IMR-90 (cell line): ENCODE measurements at regions not wholly inside any gene's neighbourhood (a gene's known extent, or its start where the extent isn't known, plus 50 kb on each side); places are given as distances from the start of the nearest gene placed in this dataset.

Experiments
- ATAC-seq: fragments of 200-7000 bp; cut with Tn5 transposase; 2 replicates; pipeline ENCODE4 v1.9.1; 2020; ENCODE audit warnings: low read depth, mild to moderate bottlenecking, moderate library complexity
- BruUV-seq: library from RNA; stranded (reverse); fragments of 400-500 nt; replicated peaks from 2 replicates; lab custom pipeline; 2021; lab: Mats Ljungman, UMichigan
- CTCF ChIA-PET: fragments of 300-600 bp; formaldehyde crosslinking; extraction: SDS; loops from one replicate; lab custom pipeline; 2021; ENCODE audit warnings: antibody characterized with exemption; lab: Yijun Ruan, JAX
- POLR2A ChIA-PET: fragments of 300-600 bp; sonication (Branson Sonifier 250); formaldehyde crosslinking; loops from one replicate; lab custom pipeline; 2022; ENCODE audit warnings: antibody characterized with exemption; ENCODE audit not compliant: unreplicated experiment; lab: Charles Lee
- DNase-seq: peaks from one replicate; pipeline ENCODE4 v3.0.0; 2013
- H2AFZ ChIP-seq: replicated peaks from 2 replicates; pipeline ENCODE3; 2013; ENCODE audit warnings: low read length, mild to moderate bottlenecking; ENCODE audit not compliant: poor library complexity
- H2AK5ac ChIP-seq: 2 replicates; pipeline ENCODE4 v1.6.1; 2013; ENCODE audit warnings: low read depth, low read length, inconsistent platforms
- H2AK9ac ChIP-seq: replicated peaks from 2 replicates; pipeline ENCODE3; 2013; ENCODE audit warnings: mild to moderate bottlenecking, low read depth, low read length, moderate library complexity; ENCODE audit not compliant: poor library complexity
- H2BK120ac ChIP-seq: 2 replicates; pipeline ENCODE4 v1.6.1; 2013; ENCODE audit warnings: low read depth, low read length, inconsistent platforms
- H2BK15ac ChIP-seq: 3 replicates; pipeline ENCODE4 v1.6.1; 2013; ENCODE audit warnings: low read depth, low read length, inconsistent platforms
- H2BK20ac ChIP-seq: 2 replicates; pipeline ENCODE4 v1.6.1; 2013; ENCODE audit warnings: low read depth, mild to moderate bottlenecking, inconsistent platforms, low read length, moderate library complexity
- H2BK5ac ChIP-seq: 2 replicates; pipeline ENCODE4 v1.6.1; 2013; ENCODE audit warnings: mild to moderate bottlenecking, low read depth, low read length, inconsistent platforms; ENCODE audit not compliant: poor library complexity, severe bottlenecking
- H3K14ac ChIP-seq: replicated peaks from 2 replicates; pipeline ENCODE4 v1.6.1; 2013; ENCODE audit warnings: low read depth, low read length, inconsistent platforms
- H3K18ac ChIP-seq: 2 replicates; pipeline ENCODE4 v1.6.1; 2013; ENCODE audit warnings: low read depth, low read length, control low read depth
- H3K23ac ChIP-seq: 2 replicates; pipeline ENCODE4 v1.6.1; 2013; ENCODE audit warnings: low read depth, low read length, inconsistent platforms
- H3K27ac ChIP-seq: 2 replicates; pipeline ENCODE4 v1.5.1; 2013; ENCODE audit warnings: mild to moderate bottlenecking, control low read depth, low read length; ENCODE audit not compliant: insufficient read depth
- H3K27me3 ChIP-seq: 2 replicates; pipeline ENCODE4 v1.6.1; 2013; ENCODE audit warnings: low read length; ENCODE audit not compliant: control insufficient read depth, insufficient read depth
- H3K36me3 ChIP-seq: 2 replicates; pipeline ENCODE4 v1.6.1; 2013; ENCODE audit warnings: low read length, mixed read lengths; ENCODE audit not compliant: control insufficient read depth, insufficient read depth
- H3K4ac ChIP-seq: 2 replicates; pipeline ENCODE4 v1.6.1; 2013; ENCODE audit warnings: low read depth, low read length, inconsistent platforms
- H3K4me1 ChIP-seq: 2 replicates; pipeline ENCODE4 v1.6.1; 2013; ENCODE audit warnings: low read length, mixed read lengths; ENCODE audit not compliant: control insufficient read depth, insufficient read depth
- H3K4me2 ChIP-seq: 2 replicates; pipeline ENCODE4 v1.6.1; 2013; ENCODE audit warnings: low read depth, mild to moderate bottlenecking, control low read depth, low read length, moderate library complexity
- H3K4me3 ChIP-seq: 2 replicates; pipeline ENCODE4 v1.5.1; 2013; ENCODE audit warnings: low read depth, mild to moderate bottlenecking, control low read depth, low read length, moderate library complexity; ENCODE audit not compliant: insufficient read depth
- H3K56ac ChIP-seq: 2 replicates; pipeline ENCODE4 v1.6.1; 2013; ENCODE audit warnings: low read length, inconsistent platforms; ENCODE audit not compliant: insufficient read depth; ENCODE audit errors: extremely low read depth
- H3K79me1 ChIP-seq, 2 experiments: 2 replicates each; pipeline ENCODE4 v1.6.1; 2013; ENCODE audit warnings: low read length in 2 of 2, inconsistent platforms in 1 of 2, low read depth in 1 of 2
- H3K9ac ChIP-seq: 2 replicates; pipeline ENCODE4 v1.6.1; 2013; ENCODE audit warnings: low read depth, low read length, control low read depth
- H3K9me1 ChIP-seq: 2 replicates; pipeline ENCODE4 v1.6.1; 2013; ENCODE audit warnings: low read length, inconsistent platforms; ENCODE audit not compliant: insufficient read depth
- H3K9me3 ChIP-seq: 2 replicates; pipeline ENCODE4 v1.6.1; 2013; ENCODE audit warnings: low read length; ENCODE audit not compliant: control insufficient read depth, insufficient read depth
- H4K20me1 ChIP-seq: 2 replicates; pipeline ENCODE4 v1.6.1; 2013; ENCODE audit warnings: low read length, inconsistent platforms; ENCODE audit not compliant: insufficient read depth
- H4K5ac ChIP-seq: 2 replicates; pipeline ENCODE4 v1.6.1; 2013; ENCODE audit warnings: mild to moderate bottlenecking, low read depth, low read length, control low read depth
- H4K8ac ChIP-seq, 2 experiments: 2 replicates each; pipeline ENCODE4 v1.6.1; 2013; ENCODE audit warnings: low read depth in 2 of 2, low read length in 2 of 2, control low read depth in 1 of 2, inconsistent platforms in 1 of 2
- H4K91ac ChIP-seq: 2 replicates; pipeline ENCODE4 v1.6.1; 2013; ENCODE audit warnings: low read depth, low read length, inconsistent platforms; ENCODE audit not compliant: insufficient read depth
- BHLHE40 ChIP-seq: fragments of 150-350 bp; IDR thresholded peaks from 2 replicates; pipeline ENCODE4 v1.6.1; 2016; ENCODE audit warnings: mild to moderate bottlenecking, low read depth, low read length
- CEBPB ChIP-seq: IDR thresholded peaks from 2 replicates; pipeline ENCODE4 v1.6.1; 2012; ENCODE audit warnings: low read depth, low read length, improper control_type of control experiment
- CHD1 ChIP-seq: IDR thresholded peaks from 2 replicates; pipeline ENCODE4 v1.6.1; 2012; ENCODE audit warnings: low read depth, low read length, improper control_type of control experiment
- FOS ChIP-seq: fragments of 150-350 bp; IDR thresholded peaks from 2 replicates; pipeline ENCODE4 v1.6.1; 2016; ENCODE audit warnings: low read depth, low read length
- MAFK ChIP-seq: IDR thresholded peaks from 2 replicates; pipeline ENCODE4 v1.6.1; 2012; ENCODE audit warnings: low read depth, low read length, improper control_type of control experiment
- MAZ ChIP-seq: IDR thresholded peaks from 2 replicates; pipeline ENCODE4 v1.6.1; 2012; ENCODE audit warnings: low read depth, mild to moderate bottlenecking, low read length, improper control_type of control experiment, moderate library complexity, borderline replicate concordance
- MXI1 ChIP-seq: IDR thresholded peaks from 2 replicates; pipeline ENCODE4 v1.6.1; 2012; ENCODE audit warnings: low read depth, mild to moderate bottlenecking, low read length, moderate library complexity, borderline replicate concordance
- POLR2A ChIP-seq: IDR thresholded peaks from 2 replicates; pipeline ENCODE4 v1.6.1; 2012; ENCODE audit warnings: mild to moderate bottlenecking, low read depth, low read length
- RAD21 ChIP-seq: IDR thresholded peaks from 2 replicates; pipeline ENCODE4 v1.6.1; 2012; ENCODE audit warnings: low read length, improper control_type of control experiment
- RCOR1 ChIP-seq: IDR thresholded peaks from 2 replicates; pipeline ENCODE4 v1.6.1; 2012; ENCODE audit warnings: mild to moderate bottlenecking, low read length, improper control_type of control experiment; ENCODE audit not compliant: insufficient replicate concordance
- RFX5 ChIP-seq: IDR thresholded peaks from 2 replicates; pipeline ENCODE4 v1.8.0; 2012; ENCODE audit warnings: low read depth, mild to moderate bottlenecking, low read length, moderate library complexity
- SMC3 ChIP-seq: fragments of 150-350 bp; IDR thresholded peaks from 2 replicates; pipeline ENCODE4 v1.6.1; 2016; ENCODE audit warnings: low read depth, mild to moderate bottlenecking, antibody characterized with exemption, low read length, moderate library complexity
- WGBS, 2 experiments: methylation state at CpG; one replicate each; pipeline versions ENCODE4 v1.1.5 to v1.1.7; 2013; ENCODE audit warnings: missing lambda C conversion rate in 2 of 2; ENCODE audit not compliant: insufficient read length in 1 of 2; ENCODE audit errors: extremely low coverage in 2 of 2; 5-methylcytosine and 5-hydroxymethylcytosine counted together
- dilution Hi-C: fragments of 300-500 bp; cut with HindIII; formaldehyde crosslinking; loops from one replicate; pipeline ENCODE4 v1.14.3; 2018; ENCODE audit warnings: low sequenced_read_pairs; ENCODE audit not compliant: unreplicated experiment
- in situ Hi-C: fragments of 300-500 bp; cut with MboI; formaldehyde crosslinking; loops from 3 replicates; pipeline ENCODE4 v1.14.3; 2019; ENCODE audit warnings: low sequenced_read_pairs, inconsistent platforms, mixed read lengths
- intact Hi-C: fragments of 100-400 bp; cut with micrococcal nuclease; formaldehyde crosslinking; loops from 2 replicates; pipeline ENCODE4 v1.10.0; 2022
- TF ChIP-seq, protein P1 (sequence below): fragments of 150-350 bp; IDR thresholded peaks from 2 replicates; pipeline ENCODE4 v1.6.1; 2016; ENCODE audit warnings: low read depth, mild to moderate bottlenecking, low read length, moderate library complexity, borderline replicate concordance
- TF ChIP-seq, protein P2 (sequence below): fragments of 150-350 bp; IDR thresholded peaks from 2 replicates; pipeline ENCODE4 v1.6.1; 2017; ENCODE audit warnings: mild to moderate bottlenecking, antibody characterized with exemption, low read length, low read depth
- TF ChIP-seq, protein P3 (sequence below): conservative IDR thresholded peaks from 2 replicates; pipeline ENCODE4 v1.5.1; 2012; ENCODE audit warnings: mild to moderate bottlenecking, low read depth, low read length, improper control_type of control experiment

DNA sequence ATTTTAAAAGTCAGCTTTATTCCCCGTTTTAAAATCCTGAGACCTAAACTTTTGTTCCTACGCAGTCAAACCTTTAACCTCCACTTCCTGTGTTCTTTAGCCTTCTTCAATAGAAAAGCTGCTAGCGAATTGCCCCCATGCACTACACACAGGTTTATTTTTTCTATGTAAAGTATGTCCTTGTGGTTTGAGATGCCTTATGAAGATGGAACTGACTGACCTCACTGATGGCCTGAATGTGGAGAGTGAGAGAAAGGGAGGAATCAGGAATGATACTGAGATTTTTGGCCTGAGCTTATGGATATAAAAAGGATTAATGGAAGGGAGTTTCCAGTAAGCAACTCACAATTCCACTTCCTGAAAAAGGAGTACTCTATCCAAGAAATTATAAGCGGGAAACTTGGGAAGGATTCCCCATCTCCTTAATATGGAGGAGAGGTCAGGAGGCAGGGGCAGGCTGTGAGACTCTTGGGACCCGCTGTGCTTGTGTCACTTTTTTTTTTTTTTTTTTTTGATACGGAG is 89.5 kb downstream of the UGCG start:
- H4K5ac ChIP-seq: no peak overlapping the region; the same call in none of the 2 replicates
- H3K14ac ChIP-seq: peak overlapping the region; percentile 27; the same call in 1 of the 2 replicates
- peaks cover 3% of the 10 kb centered on the region; the same call in 1 of the 2 replicates for H3K9me3 ChIP-seq
- H2BK5ac ChIP-seq: peak overlapping the region; percentile 25
- dilution Hi-C loops (no loop called here), in situ Hi-C loops (no loop called here), intact Hi-C loops (no loop called here)
- H3K27me3 ChIP-seq: 0 out of 2 replicates have a peak, but pooled peaks cover 1% of the 10 kb centered on the region
- peak overlapping the region; percentile 22 for H2BK20ac ChIP-seq
- peak overlapping the region; percentile 27; the same call in 1 of the 2 replicates for H3K4ac ChIP-seq
- ATAC-seq (peak; percentile 85), DNase-seq (peak; percentile 82)
- no peak overlapping the region for H2AK9ac ChIP-seq
- no peak overlapping the region for H3K9ac ChIP-seq
- peaks cover 4% of the 10 kb centered on the region; the same call in 1 of the 2 replicates for H3K9me1 ChIP-seq
- peak overlapping the region; percentile 35; the same call in 1 of the 2 replicates for H3K27ac ChIP-seq
- no TSS peak for BruUV-seq
- H3K4me2 ChIP-seq: no peak overlapping the region
- peaks cover 4% of the 10 kb centered on the region; the same call in 1 of the 2 replicates for H3K4me1 ChIP-seq
- H2AK5ac ChIP-seq: 0 out of 2 replicates have a peak overlapping the region, but pooled peaks have one; percentile 39
- no CpG with 5 or more reads among the region's 6 CpGs for WGBS, 2 experiments
- H3K36me3 ChIP-seq: no peaks in the 10 kb centered on the region
- no peak overlapping the region for H3K56ac ChIP-seq
- H4K8ac ChIP-seq: 0 out of 4 replicates have a peak overlapping the region, but pooled peaks of 1 of the 2 experiments have one; percentile 32
- CTCF ChIA-PET: interaction anchor here (0.7 to 1.8 kb wide), 4 partner anchors 8 to 163 kb away, joined by 3 to 4 read pairs (median 4); no protein-coding TSS in a partner anchor
- no peak overlapping the region for H4K91ac ChIP-seq
- no peaks in the 10 kb centered on the region for H4K20me1 ChIP-seq
- peak overlapping the region; percentile 26 for H3K18ac ChIP-seq
- H2BK120ac ChIP-seq: peak overlapping the region; percentile 70
- no peak overlapping the region for H3K4me3 ChIP-seq
- POLR2A ChIA-PET: no interaction called here
- no peak overlapping the region for H2AFZ ChIP-seq
- H3K79me1 ChIP-seq: no peaks in the 10 kb centered on the region
- H3K23ac ChIP-seq: peak overlapping the region; percentile 3; the same call in 1 of the 2 replicates
- no peak overlapping the region for H2BK15ac ChIP-seq
- TF ChIP-seq CHD1 (no peak), RCOR1 (no peak), MAFK (no peak), MAZ (no peak), BHLHE40 (no peak), RFX5 (no peak), MXI1 (no peak), SMC3 (no peak), POLR2A (no peak), RAD21 (no peak), FOS (no peak), CEBPB (no peak)
- TF ChIP-seq, protein P1, sequence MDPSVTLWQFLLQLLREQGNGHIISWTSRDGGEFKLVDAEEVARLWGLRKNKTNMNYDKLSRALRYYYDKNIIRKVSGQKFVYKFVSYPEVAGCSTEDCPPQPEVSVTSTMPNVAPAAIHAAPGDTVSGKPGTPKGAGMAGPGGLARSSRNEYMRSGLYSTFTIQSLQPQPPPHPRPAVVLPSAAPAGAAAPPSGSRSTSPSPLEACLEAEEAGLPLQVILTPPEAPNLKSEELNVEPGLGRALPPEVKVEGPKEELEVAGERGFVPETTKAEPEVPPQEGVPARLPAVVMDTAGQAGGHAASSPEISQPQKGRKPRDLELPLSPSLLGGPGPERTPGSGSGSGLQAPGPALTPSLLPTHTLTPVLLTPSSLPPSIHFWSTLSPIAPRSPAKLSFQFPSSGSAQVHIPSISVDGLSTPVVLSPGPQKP: no peak
- TF ChIP-seq, protein P2, sequence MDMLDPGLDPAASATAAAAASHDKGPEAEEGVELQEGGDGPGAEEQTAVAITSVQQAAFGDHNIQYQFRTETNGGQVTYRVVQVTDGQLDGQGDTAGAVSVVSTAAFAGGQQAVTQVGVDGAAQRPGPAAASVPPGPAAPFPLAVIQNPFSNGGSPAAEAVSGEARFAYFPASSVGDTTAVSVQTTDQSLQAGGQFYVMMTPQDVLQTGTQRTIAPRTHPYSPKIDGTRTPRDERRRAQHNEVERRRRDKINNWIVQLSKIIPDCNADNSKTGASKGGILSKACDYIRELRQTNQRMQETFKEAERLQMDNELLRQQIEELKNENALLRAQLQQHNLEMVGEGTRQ: no peak
- TF ChIP-seq, protein P3, sequence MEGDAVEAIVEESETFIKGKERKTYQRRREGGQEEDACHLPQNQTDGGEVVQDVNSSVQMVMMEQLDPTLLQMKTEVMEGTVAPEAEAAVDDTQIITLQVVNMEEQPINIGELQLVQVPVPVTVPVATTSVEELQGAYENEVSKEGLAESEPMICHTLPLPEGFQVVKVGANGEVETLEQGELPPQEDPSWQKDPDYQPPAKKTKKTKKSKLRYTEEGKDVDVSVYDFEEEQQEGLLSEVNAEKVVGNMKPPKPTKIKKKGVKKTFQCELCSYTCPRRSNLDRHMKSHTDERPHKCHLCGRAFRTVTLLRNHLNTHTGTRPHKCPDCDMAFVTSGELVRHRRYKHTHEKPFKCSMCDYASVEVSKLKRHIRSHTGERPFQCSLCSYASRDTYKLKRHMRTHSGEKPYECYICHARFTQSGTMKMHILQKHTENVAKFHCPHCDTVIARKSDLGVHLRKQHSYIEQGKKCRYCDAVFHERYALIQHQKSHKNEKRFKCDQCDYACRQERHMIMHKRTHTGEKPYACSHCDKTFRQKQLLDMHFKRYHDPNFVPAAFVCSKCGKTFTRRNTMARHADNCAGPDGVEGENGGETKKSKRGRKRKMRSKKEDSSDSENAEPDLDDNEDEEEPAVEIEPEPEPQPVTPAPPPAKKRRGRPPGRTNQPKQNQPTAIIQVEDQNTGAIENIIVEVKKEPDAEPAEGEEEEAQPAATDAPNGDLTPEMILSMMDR: no peak
